ENCODE measurements at regions not wholly inside any gene's neighbourhood (a gene's known extent, or its start where the extent isn't known, plus 50 kb on each side); places are given as distances from the start of the nearest gene placed in this dataset.

DNA sequence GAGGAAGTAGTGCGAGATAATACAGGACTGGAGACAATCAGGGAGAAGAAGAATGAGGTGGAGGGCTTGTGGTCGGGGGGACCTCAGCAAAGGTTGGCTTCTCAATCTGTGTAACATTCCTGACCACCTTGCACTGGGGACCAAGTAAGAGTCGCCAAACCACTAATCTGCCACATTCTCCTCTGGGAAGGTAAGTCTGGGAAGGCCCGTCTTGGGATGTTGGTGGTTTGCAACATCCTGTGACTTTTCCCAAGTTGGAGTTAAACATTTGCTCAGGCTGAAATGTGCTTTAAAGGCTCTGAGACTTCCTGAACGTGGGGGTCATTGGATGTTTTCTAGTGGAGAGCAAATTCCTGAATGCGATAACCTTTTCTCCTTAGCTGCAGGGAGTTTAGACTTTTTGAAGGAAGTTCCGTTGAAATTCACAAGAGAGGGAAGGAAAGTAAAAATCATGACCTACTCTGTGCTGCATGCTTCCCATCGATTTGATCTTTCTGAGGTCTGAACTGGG is 325.9 kb downstream of the RPS6KC1 start:
- Histone ChIP-seq H3K9me1 (ENCODE audit: insufficient read depth, low read length) (no peaks in the 10 kb centered on the region), H3K18ac (ENCODE audit: low read depth, low read length) (no peak overlapping the region), H2BK5ac (ENCODE audit: low read depth, low read length, poor library complexity, severe bottlenecking) (no peak overlapping the region), H2AFZ (replicated peaks; ENCODE audit: low read length, poor library complexity) (no peak overlapping the region), H4K5ac (ENCODE audit: low read depth, low read length) (no peak overlapping the region), H4K91ac (ENCODE audit: insufficient read depth, low read depth, low read length) (no peak overlapping the region), H3K79me1 (ENCODE audit: low read depth in 1 of 2, low read length in 2 of 2) (no peaks in the 10 kb centered on the region), H4K8ac (ENCODE audit: low read depth in 2 of 2, low read length in 2 of 2) (no peak overlapping the region), H3K27ac (ENCODE audit: insufficient read depth, low read length) (no peak overlapping the region), H3K4me3 (ENCODE audit: insufficient read depth, low read depth, low read length) (no peak overlapping the region), H3K23ac (ENCODE audit: low read depth, low read length) (no peak overlapping the region), H4K20me1 (ENCODE audit: insufficient read depth, low read length) (no peaks in the 10 kb centered on the region), H2AK5ac (ENCODE audit: low read depth, low read length) (no peak overlapping the region), H2BK15ac (ENCODE audit: low read depth, low read length) (no peak overlapping the region), H3K27me3 (ENCODE audit: control insufficient read depth, insufficient read depth, low read length) (peaks cover 3% of the 10 kb centered on the region; the same call in 1 of the 2 replicates), H3K56ac (ENCODE audit: extremely low read depth, insufficient read depth, low read length) (no peak overlapping the region), H3K9ac (ENCODE audit: low read depth, low read length) (no peak overlapping the region), H3K9me3 (ENCODE audit: control insufficient read depth, insufficient read depth, low read length) (no peaks in the 10 kb centered on the region), H3K36me3 (ENCODE audit: control insufficient read depth, insufficient read depth, low read length) (no peaks in the 10 kb centered on the region), H3K4me1 (ENCODE audit: control insufficient read depth, insufficient read depth, low read length) (no peaks in the 10 kb centered on the region), H2BK120ac (ENCODE audit: low read depth, low read length) (no peak overlapping the region), H3K14ac (replicated peaks; ENCODE audit: low read depth, low read length) (no peak overlapping the region), H2AK9ac (replicated peaks; ENCODE audit: low read depth, low read length, poor library complexity) (no peak overlapping the region), H3K4me2 (ENCODE audit: low read depth, low read length) (no peak overlapping the region), H2BK20ac (ENCODE audit: low read depth, low read length) (no peak overlapping the region), H3K4ac (ENCODE audit: low read depth, low read length) (no peak overlapping the region)
- no peak for ATAC-seq (ENCODE audit: low read depth)
- WGBS, 2 experiments (ENCODE audit: extremely low coverage in 2 of 2, insufficient read length in 1 of 2), result no CpG with 5 or more reads among the region's 8 CpGs
- CTCF ChIA-PET, result no interaction called here
- BruUV-seq (replicated peaks), result no TSS peak
- POLR2A ChIA-PET (ENCODE audit: unreplicated experiment), result no interaction called here
- intact Hi-C loops (cut with micrococcal nuclease), result no loop called here
- no peak for DNase-seq
- TF ChIP-seq MXI1 (IDR thresholded peaks at IDR 0.05; ENCODE audit: borderline replicate concordance, low read depth, low read length) (no peak), RCOR1 (IDR thresholded peaks at IDR 0.05; ENCODE audit: insufficient replicate concordance, low read length) (no peak), SMC3 (IDR thresholded peaks at IDR 0.05; ENCODE audit: low read depth, low read length) (no peak), CEBPB (IDR thresholded peaks at IDR 0.05; ENCODE audit: low read depth, low read length) (no peak), NFE2L2 (IDR thresholded peaks at IDR 0.05; ENCODE audit: low read depth, low read length) (no peak), POLR2A (IDR thresholded peaks at IDR 0.05; ENCODE audit: low read depth, low read length) (no peak), RFX5 (IDR thresholded peaks at IDR 0.05; ENCODE audit: low read depth, low read length) (no peak), CHD1 (IDR thresholded peaks at IDR 0.05; ENCODE audit: low read depth, low read length) (no peak), BHLHE40 (IDR thresholded peaks at IDR 0.05; ENCODE audit: low read depth, low read length) (no peak)
- TF ChIP-seq, protein P1, sequence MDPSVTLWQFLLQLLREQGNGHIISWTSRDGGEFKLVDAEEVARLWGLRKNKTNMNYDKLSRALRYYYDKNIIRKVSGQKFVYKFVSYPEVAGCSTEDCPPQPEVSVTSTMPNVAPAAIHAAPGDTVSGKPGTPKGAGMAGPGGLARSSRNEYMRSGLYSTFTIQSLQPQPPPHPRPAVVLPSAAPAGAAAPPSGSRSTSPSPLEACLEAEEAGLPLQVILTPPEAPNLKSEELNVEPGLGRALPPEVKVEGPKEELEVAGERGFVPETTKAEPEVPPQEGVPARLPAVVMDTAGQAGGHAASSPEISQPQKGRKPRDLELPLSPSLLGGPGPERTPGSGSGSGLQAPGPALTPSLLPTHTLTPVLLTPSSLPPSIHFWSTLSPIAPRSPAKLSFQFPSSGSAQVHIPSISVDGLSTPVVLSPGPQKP (IDR thresholded peaks at IDR 0.05; ENCODE audit: borderline replicate concordance, low read depth, low read length), result no peak
- TF ChIP-seq, protein P2, sequence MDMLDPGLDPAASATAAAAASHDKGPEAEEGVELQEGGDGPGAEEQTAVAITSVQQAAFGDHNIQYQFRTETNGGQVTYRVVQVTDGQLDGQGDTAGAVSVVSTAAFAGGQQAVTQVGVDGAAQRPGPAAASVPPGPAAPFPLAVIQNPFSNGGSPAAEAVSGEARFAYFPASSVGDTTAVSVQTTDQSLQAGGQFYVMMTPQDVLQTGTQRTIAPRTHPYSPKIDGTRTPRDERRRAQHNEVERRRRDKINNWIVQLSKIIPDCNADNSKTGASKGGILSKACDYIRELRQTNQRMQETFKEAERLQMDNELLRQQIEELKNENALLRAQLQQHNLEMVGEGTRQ (IDR thresholded peaks at IDR 0.05; ENCODE audit: low read depth, low read length), result no peak
- TF ChIP-seq, protein P3, sequence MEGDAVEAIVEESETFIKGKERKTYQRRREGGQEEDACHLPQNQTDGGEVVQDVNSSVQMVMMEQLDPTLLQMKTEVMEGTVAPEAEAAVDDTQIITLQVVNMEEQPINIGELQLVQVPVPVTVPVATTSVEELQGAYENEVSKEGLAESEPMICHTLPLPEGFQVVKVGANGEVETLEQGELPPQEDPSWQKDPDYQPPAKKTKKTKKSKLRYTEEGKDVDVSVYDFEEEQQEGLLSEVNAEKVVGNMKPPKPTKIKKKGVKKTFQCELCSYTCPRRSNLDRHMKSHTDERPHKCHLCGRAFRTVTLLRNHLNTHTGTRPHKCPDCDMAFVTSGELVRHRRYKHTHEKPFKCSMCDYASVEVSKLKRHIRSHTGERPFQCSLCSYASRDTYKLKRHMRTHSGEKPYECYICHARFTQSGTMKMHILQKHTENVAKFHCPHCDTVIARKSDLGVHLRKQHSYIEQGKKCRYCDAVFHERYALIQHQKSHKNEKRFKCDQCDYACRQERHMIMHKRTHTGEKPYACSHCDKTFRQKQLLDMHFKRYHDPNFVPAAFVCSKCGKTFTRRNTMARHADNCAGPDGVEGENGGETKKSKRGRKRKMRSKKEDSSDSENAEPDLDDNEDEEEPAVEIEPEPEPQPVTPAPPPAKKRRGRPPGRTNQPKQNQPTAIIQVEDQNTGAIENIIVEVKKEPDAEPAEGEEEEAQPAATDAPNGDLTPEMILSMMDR (conservative IDR thresholded peaks at IDR 0.05; ENCODE audit: low read depth, low read length), result no peak
- dilution Hi-C loops (cut with HindIII; ENCODE audit: low sequenced_read_pairs, unreplicated experiment), result no loop called here
- in situ Hi-C loops (cut with MboI; ENCODE audit: low sequenced_read_pairs), result loop anchor here (10.0 kb wide), 1 partner anchor 748 kb away; no protein-coding TSS in a partner anchor

Measured in IMR-90 (cell line).